IPS-18a (cell line): ENCODE measurements at regions not wholly inside any gene's neighbourhood (a gene's known extent, or its start where the extent isn't known, plus 50 kb on each side); places are given as distances from the start of the nearest gene placed in this dataset.

ENCODE experiments used
- H3K27ac ChIP-seq: one replicate; pipeline ENCODE4 v1.5.1; 2013; ENCODE audit warnings: low read length
- H3K27me3 ChIP-seq: one replicate; pipeline ENCODE4 v1.6.1; 2013; ENCODE audit warnings: mild to moderate bottlenecking, low read length; ENCODE audit not compliant: control insufficient read depth, insufficient read depth
- H3K36me3 ChIP-seq: one replicate; pipeline ENCODE4 v1.6.1; 2013; ENCODE audit warnings: low read depth, low read length; ENCODE audit not compliant: control insufficient read depth
- H3K4me1 ChIP-seq: one replicate; pipeline ENCODE4 v1.6.1; 2013; ENCODE audit warnings: low read depth, low read length; ENCODE audit not compliant: control insufficient read depth
- H3K4me3 ChIP-seq: one replicate; pipeline ENCODE4 v1.5.1; 2013; ENCODE audit warnings: low read length
- H3K9ac ChIP-seq: one replicate; pipeline ENCODE4 v1.6.1; 2013; ENCODE audit warnings: mild to moderate bottlenecking, low read length, moderate library complexity
- H3K9me3 ChIP-seq: one replicate; pipeline ENCODE4 v1.6.1; 2013; ENCODE audit warnings: low read depth, low read length; ENCODE audit not compliant: control insufficient read depth

GRCh38 chr16:86901483-86901882, 323.1 kb downstream of the FOXL1 start:
- H3K9ac ChIP-seq: no peak overlapping the region
- H3K36me3 ChIP-seq: no peaks in the 10 kb centered on the region
- H3K4me1 ChIP-seq: peaks cover 4% of the 10 kb centered on the region
- H3K9me3 ChIP-seq: no peaks in the 10 kb centered on the region
- no peak overlapping the region for H3K27ac ChIP-seq
- H3K4me3 ChIP-seq: no peak overlapping the region
- no peaks in the 10 kb centered on the region for H3K27me3 ChIP-seq

GRCh38 chr16:86902656-86903001, 324.3 kb downstream of the FOXL1 start:
- Histone ChIP-seq H3K4me1 (peaks cover 4% of the 10 kb centered on the region), H3K4me3 (no peak overlapping the region), H3K9ac (no peak overlapping the region), H3K36me3 (no peaks in the 10 kb centered on the region), H3K27me3 (no peaks in the 10 kb centered on the region), H3K9me3 (no peaks in the 10 kb centered on the region), H3K27ac (no peak overlapping the region)

GRCh38 chr16:86903068-86903467, 324.7 kb downstream of the FOXL1 start:
- no peak overlapping the region for H3K4me3 ChIP-seq
- H3K36me3 ChIP-seq: no peaks in the 10 kb centered on the region
- H3K9me3 ChIP-seq: no peaks in the 10 kb centered on the region
- H3K27me3 ChIP-seq: no peaks in the 10 kb centered on the region
- H3K27ac ChIP-seq: no peak overlapping the region
- H3K9ac ChIP-seq: no peak overlapping the region
- H3K4me1 ChIP-seq: peaks cover 4% of the 10 kb centered on the region

DNA sequence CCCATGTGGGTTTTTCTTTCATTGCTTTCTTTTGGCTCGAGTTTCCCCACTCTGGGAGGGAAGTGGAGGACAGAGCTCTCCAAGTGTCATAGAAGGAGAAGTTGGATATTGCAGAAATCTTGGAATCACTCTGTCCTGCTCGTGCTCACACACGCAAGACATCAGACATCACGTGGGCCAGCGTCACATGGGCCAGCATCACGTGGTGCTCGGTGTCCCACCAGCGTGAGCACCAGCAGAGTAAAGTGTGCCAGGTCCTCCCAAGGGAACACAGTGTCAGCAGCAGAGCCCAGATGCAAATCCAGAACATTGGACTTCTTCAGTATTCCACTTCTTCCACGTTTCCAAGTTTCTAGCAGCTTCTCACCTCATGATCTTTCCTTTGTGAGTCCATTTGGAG, 327.0 kb downstream of the FOXL1 start:
- H3K9ac ChIP-seq: no peak overlapping the region
- H3K4me1 ChIP-seq: peaks cover 4% of the 10 kb centered on the region
- H3K9me3 ChIP-seq: no peaks in the 10 kb centered on the region
- no peaks in the 10 kb centered on the region for H3K27me3 ChIP-seq
- no peak overlapping the region for H3K27ac ChIP-seq
- no peak overlapping the region for H3K4me3 ChIP-seq
- H3K36me3 ChIP-seq: no peaks in the 10 kb centered on the region

DNA sequence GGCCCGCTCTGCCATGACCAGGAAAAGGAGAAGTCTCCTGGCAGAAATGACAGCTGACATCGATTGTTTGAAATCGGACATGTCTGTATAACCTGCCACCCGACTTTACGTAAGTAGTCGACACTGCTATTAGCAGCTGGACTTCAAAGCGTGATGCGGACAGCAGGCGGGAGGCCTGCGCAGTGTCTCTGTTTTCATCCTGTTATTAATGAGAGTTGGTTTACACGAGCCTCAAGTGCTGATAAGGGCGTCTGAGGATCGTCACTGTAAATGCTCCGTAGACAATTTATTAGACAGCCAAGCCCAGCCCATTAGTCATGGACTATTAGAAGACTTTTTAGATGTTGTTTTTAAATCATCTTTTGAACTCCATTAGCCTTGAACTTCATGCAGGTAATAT, 328.3 kb downstream of the FOXL1 start:
- no peak overlapping the region for H3K27ac ChIP-seq
- H3K9ac ChIP-seq: no peak overlapping the region
- H3K36me3 ChIP-seq: no peaks in the 10 kb centered on the region
- H3K27me3 ChIP-seq: no peaks in the 10 kb centered on the region
- H3K4me1 ChIP-seq: peaks cover 4% of the 10 kb centered on the region
- H3K4me3 ChIP-seq: no peak overlapping the region
- no peaks in the 10 kb centered on the region for H3K9me3 ChIP-seq

GRCh38 chr16:86909359-86910160, 331.2 kb downstream of the FOXL1 start:
- H3K9me3 ChIP-seq: no peaks in the 10 kb centered on the region

GRCh38 chr16:86910161-86910769, 331.9 kb downstream of the FOXL1 start:
- no peaks in the 10 kb centered on the region for H3K9me3 ChIP-seq
- no peaks in the 10 kb centered on the region for H3K27me3 ChIP-seq
- H3K27ac ChIP-seq: no peak overlapping the region
- H3K36me3 ChIP-seq: no peaks in the 10 kb centered on the region
- no peaks in the 10 kb centered on the region for H3K4me1 ChIP-seq
- no peak overlapping the region for H3K4me3 ChIP-seq
- H3K9ac ChIP-seq: no peak overlapping the region

More at GRCh38 chr16:86909359-86910160, 331.2 kb downstream of the FOXL1 start:
- Histone ChIP-seq H3K4me3 (no peak overlapping the region), H3K36me3 (no peaks in the 10 kb centered on the region), H3K27me3 (no peaks in the 10 kb centered on the region), H3K4me1 (no peaks in the 10 kb centered on the region), H3K9ac (no peak overlapping the region), H3K27ac (no peak overlapping the region)

DNA sequence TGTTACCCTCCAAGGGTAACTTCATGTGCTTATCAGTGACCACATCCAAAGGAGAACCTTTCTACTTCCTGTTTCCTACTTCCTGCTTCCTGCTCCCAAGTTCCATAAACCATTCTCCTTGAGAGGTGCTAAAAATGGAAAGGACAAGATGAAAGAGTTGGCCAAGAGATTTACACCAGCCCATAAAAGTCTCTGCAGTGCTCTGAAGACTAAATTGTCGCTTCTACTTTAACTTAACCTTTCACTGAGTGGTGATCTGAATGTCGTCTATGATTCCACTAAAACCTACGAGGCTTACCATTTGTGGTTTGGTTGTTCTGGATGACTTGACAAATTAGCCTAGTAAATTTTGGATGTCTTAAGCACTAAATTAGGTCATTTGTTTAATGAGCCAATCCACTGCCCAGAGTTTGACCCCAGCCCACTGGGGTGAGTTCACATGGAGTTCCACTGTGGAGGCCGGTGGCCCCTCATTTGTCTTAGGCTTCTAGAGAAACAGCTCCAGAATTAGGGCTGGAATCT, 333.1 kb downstream of the FOXL1 start:
- no peak overlapping the region for H3K4me3 ChIP-seq
- H3K36me3 ChIP-seq: no peaks in the 10 kb centered on the region
- H3K4me1 ChIP-seq: no peaks in the 10 kb centered on the region
- no peak overlapping the region for H3K9ac ChIP-seq
- no peak overlapping the region for H3K27ac ChIP-seq
- no peaks in the 10 kb centered on the region for H3K27me3 ChIP-seq
- no peaks in the 10 kb centered on the region for H3K9me3 ChIP-seq

DNA sequence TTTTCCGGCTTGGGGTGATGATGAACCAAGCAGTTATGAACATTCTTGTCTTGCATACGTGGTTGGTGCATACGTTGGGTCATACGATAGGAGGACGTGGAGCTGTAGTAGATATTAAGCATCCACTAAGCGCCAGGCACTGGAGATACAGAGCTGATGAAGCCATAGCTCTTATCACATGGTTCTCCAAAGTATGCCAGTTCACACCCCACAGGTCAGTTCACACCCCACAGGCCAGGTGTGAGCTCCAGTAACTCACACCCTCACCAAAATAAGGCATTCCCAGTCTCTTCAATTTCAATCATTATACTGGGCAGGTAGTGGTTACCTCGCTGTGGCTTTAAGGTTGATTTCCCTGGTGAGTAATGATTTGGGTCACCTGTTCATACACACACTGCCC, 335.5 kb downstream of the FOXL1 start:
- no peaks in the 10 kb centered on the region for H3K4me1 ChIP-seq
- H3K9ac ChIP-seq: no peak overlapping the region
- H3K9me3 ChIP-seq: no peaks in the 10 kb centered on the region
- no peaks in the 10 kb centered on the region for H3K36me3 ChIP-seq
- H3K27ac ChIP-seq: no peak overlapping the region
- H3K4me3 ChIP-seq: no peak overlapping the region
- H3K27me3 ChIP-seq: no peaks in the 10 kb centered on the region

GRCh38 chr16:86914876-86915717, 336.7 kb downstream of the FOXL1 start:
- no peaks in the 10 kb centered on the region for H3K9me3 ChIP-seq
- no peak overlapping the region for H3K4me3 ChIP-seq
- H3K4me1 ChIP-seq: no peaks in the 10 kb centered on the region
- H3K27me3 ChIP-seq: no peaks in the 10 kb centered on the region
- no peaks in the 10 kb centered on the region for H3K36me3 ChIP-seq
- H3K27ac ChIP-seq: no peak overlapping the region
- H3K9ac ChIP-seq: no peak overlapping the region

- Histone ChIP-seq H3K27ac (no peak overlapping the region), H3K27me3 (no peaks in the 10 kb centered on the region), H3K36me3 (no peaks in the 10 kb centered on the region), H3K9ac (no peak overlapping the region), H3K9me3 (no peaks in the 10 kb centered on the region), H3K4me3 (no peak overlapping the region), H3K4me1 (no peaks in the 10 kb centered on the region)
Measured at GRCh38 chr16:86917471-86918365, 339.4 kb downstream of the FOXL1 start.
